Lower leg skin (tissue), 3 donors: ENCODE measurements at regions not wholly inside any gene's neighbourhood (a gene's known extent, or its start where the extent isn't known, plus 50 kb on each side); places are given as distances from the start of the nearest gene placed in this dataset.

Experiments
- CTCF ChIP-seq, 3 donors: fragments of 450-650 bp; IDR thresholded peaks; one replicate each; pipeline ENCODE4 v1.5.1; 2016; ENCODE audit warnings: antibody characterized with exemption in 3 of 3, mild to moderate bottlenecking in 3 of 3, moderate library complexity in 2 of 3
- POLR2A ChIP-seq, 2 donors: fragments of 450-650 bp; IDR thresholded peaks; one replicate each; pipeline ENCODE4 v1.6.1; 2016 to 2017; ENCODE audit warnings: antibody characterized with exemption in 2 of 2, mild to moderate bottlenecking in 1 of 2, moderate library complexity in 1 of 2

GRCh38 chr4:33072298-33073089, 2352.3 kb downstream of the PCDH7 start:
- TF ChIP-seq POLR2A (IDR thresholded peaks at IDR 0.05) (no peak), CTCF (IDR thresholded peaks at IDR 0.05) (no peak)
